Endothelial cell of umbilical vein (primary cell): ENCODE measurements at regions not wholly inside any gene's neighbourhood (a gene's known extent, or its start where the extent isn't known, plus 50 kb on each side); places are given as distances from the start of the nearest gene placed in this dataset.

Experiments
- CTCF ChIP-seq, 2 donors: IDR thresholded peaks; 1 replicate in 1 of 2; 2 replicates in 1 of 2; pipeline ENCODE4 v1.5.1; 2011; ENCODE audit warnings: low read length in 2 of 2, mild to moderate bottlenecking in 2 of 2, moderate library complexity in 2 of 2, control low read depth in 1 of 2, inconsistent platforms in 1 of 2, low read depth in 1 of 2; ENCODE audit not compliant: insufficient read depth in 1 of 2; ENCODE audit errors: extremely low read depth in 1 of 2
- FOS ChIP-seq: IDR thresholded peaks from 2 replicates; pipeline ENCODE4 v1.6.1; 2011; ENCODE audit warnings: mild to moderate bottlenecking, low read length, moderate library complexity, borderline replicate concordance; ENCODE audit not compliant: insufficient read depth
- GATA2 ChIP-seq: IDR thresholded peaks from 2 replicates; pipeline ENCODE4 v1.7.0; 2011; ENCODE audit warnings: low read depth, mild to moderate bottlenecking, moderate library complexity, mixed read lengths, low read length; ENCODE audit not compliant: insufficient read length, insufficient read depth
- MAX ChIP-seq: IDR thresholded peaks from 2 replicates; pipeline ENCODE4 v1.6.1; 2011; ENCODE audit not compliant: insufficient read depth, insufficient read length
- POLR2A ChIP-seq: IDR thresholded peaks from 2 replicates; pipeline ENCODE4 v1.6.1; 2012; ENCODE audit warnings: low read depth, mild to moderate bottlenecking, control low read depth, low read length
- POLR2AphosphoS5 ChIP-seq: IDR thresholded peaks from 2 replicates; pipeline ENCODE4 v1.6.1; 2012; ENCODE audit warnings: low read depth, mild to moderate bottlenecking, control low read depth, low read length, moderate library complexity; ENCODE audit not compliant: insufficient read depth

DNA sequence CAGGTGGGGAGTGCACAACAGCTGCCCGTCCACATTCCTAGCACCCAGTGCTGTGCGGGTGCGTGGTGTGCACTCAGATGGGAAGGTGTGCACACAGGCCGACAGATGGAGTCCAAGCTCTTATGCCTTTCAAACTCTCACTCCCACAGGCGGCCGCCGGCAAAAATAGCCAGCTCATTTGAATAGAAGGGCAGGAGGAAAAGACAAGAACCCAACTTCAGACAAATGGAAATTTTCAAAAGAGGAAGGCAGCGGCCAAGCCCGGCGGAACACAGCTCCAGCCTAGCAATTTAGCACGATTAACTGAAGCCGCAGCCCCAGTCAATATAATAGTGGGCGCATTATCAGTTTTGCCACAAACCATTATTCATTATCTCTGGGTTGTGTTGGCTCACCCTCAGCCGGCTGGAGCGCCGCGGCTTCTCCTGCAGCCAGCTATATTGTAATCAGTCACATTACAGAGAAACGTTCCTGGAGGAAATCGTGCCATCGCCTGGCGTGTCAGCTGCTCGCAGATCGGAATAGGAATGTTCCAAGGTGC is 103.9 kb upstream of the SEC14L1 start:
- no peak for TF ChIP-seq CTCF (IDR thresholded peaks at IDR 0.05; ENCODE audit: extremely low read depth in 1 of 2, insufficient read depth in 1 of 2, low read depth in 1 of 2, low read length in 2 of 2)
- TF ChIP-seq POLR2AphosphoS5, result no peak
- TF ChIP-seq POLR2A, result no peak
- no peak for TF ChIP-seq FOS
- no peak for TF ChIP-seq MAX
- TF ChIP-seq GATA2, result no peak
